RWPE1 (cell line): ENCODE measurements at regions not wholly inside any gene's neighbourhood (a gene's known extent, or its start where the extent isn't known, plus 50 kb on each side); places are given as distances from the start of the nearest gene placed in this dataset.

Source experiments
- CTCF ChIA-PET: fragments of 350-600 bp; sonication (Branson Sonifier 250); formaldehyde crosslinking; extraction: SDS; loops from one replicate; lab custom pipeline; 2021; lab: Yijun Ruan, JAX
- POLR2A ChIA-PET: fragments of 400-600 bp; formaldehyde crosslinking; extraction: SDS; loops from one replicate; lab custom pipeline; 2020; ENCODE audit warnings: antibody characterized with exemption; ENCODE audit not compliant: low non-redundant PET; lab: Yijun Ruan, JAX
- DNase-seq: peaks from one replicate; pipeline ENCODE4 v3.0.0; 2012; ENCODE audit warnings: low spot score
- H3K27ac ChIP-seq: fragments of 450-650 bp; 2 replicates; pipeline ENCODE4 v1.5.1; 2017
- CTCF ChIP-seq: fragments of 450-650 bp; conservative IDR thresholded peaks from 2 replicates; pipeline ENCODE4 v1.5.1; 2017; ENCODE audit warnings: low read depth, mild to moderate bottlenecking

DNA sequence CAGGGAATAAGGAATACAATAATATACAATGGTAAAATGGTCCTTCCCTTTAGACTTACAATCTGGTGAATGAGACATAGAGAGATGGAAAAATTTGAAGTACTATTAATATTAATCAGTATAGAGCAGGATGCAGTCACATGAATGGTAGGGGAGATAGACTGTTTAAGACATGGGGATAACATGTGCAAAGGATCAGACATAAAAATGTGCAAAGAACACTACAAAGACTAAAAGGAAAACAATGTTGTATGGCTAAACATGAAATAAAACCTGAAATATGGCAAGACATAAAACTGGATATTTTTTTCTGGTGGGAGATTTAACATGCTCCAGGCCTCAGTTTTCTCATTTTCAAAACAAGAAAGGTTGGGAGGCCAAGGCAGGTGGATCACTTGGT lies 182.4 kb upstream of the DPT start:
- ChIA-PET CTCF (no interaction called here), POLR2A (no interaction called here)
- TF ChIP-seq CTCF: no peak
- DNase-seq: no peak
- H3K27ac ChIP-seq: no peak overlapping the region

DNA sequence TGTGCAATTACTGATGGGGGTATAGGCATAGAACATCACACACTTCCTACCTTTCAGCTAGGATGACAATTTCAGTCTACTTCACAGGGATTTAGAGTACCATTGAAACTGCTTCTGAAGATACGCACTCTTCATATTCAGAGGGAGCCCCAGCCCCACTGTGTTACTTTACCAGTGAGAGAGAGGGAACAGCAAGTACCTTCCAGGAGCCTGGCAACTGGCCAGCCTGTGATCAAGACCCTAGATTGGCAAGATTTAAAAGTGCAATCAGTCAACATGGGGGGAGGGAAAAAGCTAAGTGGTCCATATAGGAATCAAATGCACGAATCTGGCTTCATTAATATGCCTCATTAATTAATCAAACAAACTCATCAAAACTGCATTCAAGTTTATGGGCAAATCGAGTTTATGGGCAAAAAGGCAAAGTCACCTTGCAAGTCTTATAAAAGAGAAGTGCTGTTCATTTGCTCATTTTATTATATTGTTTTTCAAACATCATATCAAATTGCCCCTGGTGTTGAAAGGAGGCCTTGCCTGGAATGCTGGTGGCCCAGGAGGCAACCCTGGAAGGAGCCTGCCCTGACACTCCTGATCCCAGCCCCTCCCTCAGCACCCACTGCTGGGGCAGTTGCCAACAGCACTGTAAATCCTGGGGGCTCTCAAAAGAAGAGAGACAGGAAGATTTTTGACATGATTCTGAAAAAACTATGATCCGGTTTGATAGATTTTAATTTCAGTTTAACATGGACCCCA lies 184.9 kb upstream of the DPT start:
- CTCF ChIA-PET: interaction anchor here (0.8 kb wide), 1 partner anchor 181 kb away, joined by 5 read pairs; no protein-coding TSS in a partner anchor
- POLR2A ChIA-PET: no interaction called here
- TF ChIP-seq CTCF: no peak
- H3K27ac ChIP-seq: no peak overlapping the region
- no peak for DNase-seq

- no peak overlapping the region for H3K27ac ChIP-seq
- DNase-seq: no peak
- ChIA-PET POLR2A (no interaction called here), CTCF (no interaction called here)
- TF ChIP-seq CTCF: no peak
These were observed 188.3 kb upstream of the DPT start for GRCh38 chr1:168917309-168917708.

- no peak for DNase-seq
- ChIA-PET POLR2A (no interaction called here), CTCF (interaction anchor here (0.6 to 0.7 kb wide), 2 partner anchors 10 to 336 kb away, joined by 3 to 5 read pairs; no protein-coding TSS in a partner anchor)
- TF ChIP-seq CTCF: no peak
- no peak overlapping the region for H3K27ac ChIP-seq
These were observed 188.7 kb upstream of the ATP1B1 start for GRCh38 chr1:168917796-168918195.

DNA sequence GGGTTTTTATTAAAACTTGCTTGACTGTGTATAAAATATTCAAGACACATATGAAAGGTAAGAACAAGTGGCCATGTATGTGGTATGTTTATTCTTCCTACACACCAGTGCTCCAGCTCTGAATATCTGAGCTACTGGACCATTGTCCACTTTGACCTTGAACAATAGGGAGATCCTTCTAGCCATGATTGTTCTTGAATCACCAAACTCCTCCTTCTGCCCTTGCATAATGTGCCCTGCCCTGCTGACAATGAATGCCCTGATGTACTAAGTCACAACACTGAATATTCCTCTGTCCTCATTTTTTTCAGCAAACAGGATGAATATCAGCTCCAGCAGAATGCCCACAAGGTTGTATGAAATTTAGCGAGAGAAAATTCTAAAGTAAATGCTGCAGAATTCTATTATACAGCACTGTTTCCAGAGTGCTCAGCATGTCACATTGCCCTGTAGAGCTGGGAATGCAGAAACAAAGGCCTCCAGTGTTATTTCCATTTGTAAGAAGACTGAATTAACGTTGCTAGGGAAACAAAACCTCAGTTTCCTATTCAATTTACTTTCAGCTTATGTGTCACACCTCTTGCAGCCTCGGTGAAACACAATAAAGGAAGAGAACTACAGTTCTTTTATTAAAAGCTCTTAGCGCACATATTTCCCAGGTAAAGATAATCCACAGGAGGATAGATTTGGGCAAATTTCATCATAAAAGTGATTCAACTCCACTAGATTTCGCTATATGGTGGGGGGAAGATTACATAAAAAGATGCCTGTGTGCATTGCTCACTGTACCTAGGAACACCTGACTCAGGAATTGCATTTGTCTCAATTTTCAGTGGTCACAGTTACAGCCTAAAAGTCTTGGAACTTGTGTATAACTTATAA lies 187.4 kb upstream of the ATP1B1 start:
- DNase-seq: peak; percentile 16
- ChIA-PET CTCF (interaction anchor here (0.6 to 0.7 kb wide), 2 partner anchors 12 to 57 kb away, joined by 3 read pairs; no protein-coding TSS in a partner anchor), POLR2A (no interaction called here)
- H3K27ac ChIP-seq: no peak overlapping the region
- no peak for TF ChIP-seq CTCF

DNA sequence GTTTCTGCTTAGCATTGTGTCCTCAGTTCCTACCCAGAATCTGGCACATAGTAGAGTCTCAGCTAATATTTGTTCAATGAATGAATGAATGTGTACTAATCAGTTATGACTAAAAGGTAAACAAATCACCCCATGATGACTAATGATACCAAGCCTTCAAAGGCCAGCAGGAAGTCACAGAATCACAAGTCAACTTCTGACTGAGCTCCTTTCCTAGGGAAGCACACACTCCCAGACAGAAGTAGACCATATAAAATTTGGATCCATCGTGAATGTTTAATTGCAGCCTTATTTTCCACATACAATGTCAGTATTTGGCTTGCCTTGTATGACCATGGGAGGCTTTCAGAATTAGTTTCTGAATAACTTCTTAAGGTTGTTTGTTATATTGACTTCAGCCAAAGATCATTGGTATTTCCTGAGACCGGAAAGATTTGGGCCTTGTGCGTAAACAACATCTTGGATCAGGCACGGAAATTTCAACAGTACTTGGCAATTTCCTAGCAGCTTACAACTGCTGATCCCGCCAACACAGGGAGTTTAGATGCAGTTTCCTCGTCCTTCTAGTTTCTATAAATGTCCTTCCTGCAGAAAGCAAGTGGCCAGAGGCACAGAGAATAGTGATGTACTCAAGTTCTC lies 185.9 kb upstream of the ATP1B1 start:
- CTCF ChIA-PET: no interaction called here
- DNase-seq: peak; percentile 25
- no peak overlapping the region for H3K27ac ChIP-seq
- POLR2A ChIA-PET: no interaction called here
- no peak for TF ChIP-seq CTCF
